OCI-LY7 (cell line): ENCODE measurements at regions not wholly inside any gene's neighbourhood (a gene's known extent, or its start where the extent isn't known, plus 50 kb on each side); places are given as distances from the start of the nearest gene placed in this dataset.
"Not testable (repeated sequence)": the region's sequence is repeated elsewhere in the genome, so short reads cannot be mapped to it uniquely, and the experiment has no call there.

Experiments
- BruUV-seq: library from RNA; stranded (reverse); fragments of 400-500 nt; replicated peaks from 2 replicates; lab custom pipeline; 2021; lab: Mats Ljungman, UMichigan
- CTCF ChIA-PET: fragments of 300-600 bp; sonication (Branson Sonifier 250); formaldehyde crosslinking; loops from one replicate; lab custom pipeline; 2022; ENCODE audit warnings: antibody characterized with exemption; ENCODE audit not compliant: unreplicated experiment; lab: Charles Lee
- POLR2A ChIA-PET: fragments of 300-600 bp; sonication (Branson Sonifier 250); formaldehyde crosslinking; loops from one replicate; lab custom pipeline; 2022; ENCODE audit warnings: antibody characterized with exemption; lab: Charles Lee
- DNase-seq: peaks from one replicate; pipeline ENCODE4 v3.0.0-alpha.2; 2015; ENCODE audit warnings: low spot score
- H2AFZ ChIP-seq: fragments of 200-600 bp; sonication (generic), shearing (Covaris generic); 2 replicates; pipeline ENCODE4 v1.6.1; 2014; ENCODE audit warnings: mild to moderate bottlenecking, antibody characterized with exemption, low read length, moderate library complexity
- H3K27ac ChIP-seq: fragments of 200-600 bp; sonication (generic); 2 replicates; pipeline ENCODE4 v1.5.1; 2014; ENCODE audit warnings: mixed run types, low read depth, mild to moderate bottlenecking, moderate library complexity, low read length, inconsistent platforms; ENCODE audit not compliant: poor library complexity, severe bottlenecking
- H3K36me3 ChIP-seq: fragments of 200-600 bp; sonication (generic); 2 replicates; pipeline ENCODE4 v1.6.1; 2014; ENCODE audit warnings: mild to moderate bottlenecking, antibody characterized with exemption, low read length, moderate library complexity, mixed read lengths; ENCODE audit not compliant: insufficient read depth
- H3K4me1 ChIP-seq: fragments of 200-600 bp; sonication (generic); 2 replicates; pipeline ENCODE4 v1.5.1; 2014; ENCODE audit warnings: mild to moderate bottlenecking, low read length; ENCODE audit not compliant: insufficient read depth, poor library complexity, severe bottlenecking
- H3K4me2 ChIP-seq: fragments of 200-600 bp; sonication (generic); 2 replicates; pipeline ENCODE4 v1.6.1; 2014; ENCODE audit warnings: mild to moderate bottlenecking, low read length
- H3K4me3 ChIP-seq: fragments of 200-600 bp; sonication (generic); 2 replicates; pipeline ENCODE4 v1.5.1; 2014; ENCODE audit warnings: mild to moderate bottlenecking, low read depth, low read length; ENCODE audit not compliant: poor library complexity, severe bottlenecking
- H3K79me2 ChIP-seq: fragments of 200-600 bp; sonication (generic); 2 replicates; pipeline ENCODE4 v1.6.1; 2016; ENCODE audit warnings: low read depth, mild to moderate bottlenecking, low read length, moderate library complexity, mixed read lengths; ENCODE audit not compliant: insufficient read depth
- H3K9me2 ChIP-seq: fragments of 200-600 bp; sonication (generic); 2 replicates; pipeline ENCODE4 v1.6.1; 2016; ENCODE audit warnings: mild to moderate bottlenecking, low read length, mixed read lengths; ENCODE audit not compliant: insufficient read depth
- H3K9me3 ChIP-seq: fragments of 200-600 bp; sonication (generic); 2 replicates; pipeline ENCODE4 v1.6.1; 2014; ENCODE audit warnings: mild to moderate bottlenecking, mixed run types, low read length, mixed read lengths
- H4K20me1 ChIP-seq: fragments of 200-600 bp; sonication (generic); 2 replicates; pipeline ENCODE4 v1.6.1; 2014; ENCODE audit warnings: mild to moderate bottlenecking, antibody characterized with exemption, low read length, moderate library complexity, mixed read lengths; ENCODE audit not compliant: insufficient read depth
- intact Hi-C: fragments of 100-400 bp; cut with micrococcal nuclease; formaldehyde crosslinking; loops from one replicate; pipeline ENCODE4 v1.10.0; 2022; ENCODE audit not compliant: unreplicated experiment

- H3K9me2 ChIP-seq, H3K9me3 ChIP-seq, H3K27ac ChIP-seq, H3K36me3 ChIP-seq, H2AFZ ChIP-seq, POLR2A ChIA-PET, H3K4me1 ChIP-seq, H3K79me2 ChIP-seq, DNase-seq, intact Hi-C loops, BruUV-seq, CTCF ChIA-PET, H3K4me2 ChIP-seq, H3K4me3 ChIP-seq, H4K20me1 ChIP-seq: not testable (repeated sequence)
These were observed 149.4 kb downstream of the SYT15 start for GRCh38 chr10:46728359-46728758.

DNA sequence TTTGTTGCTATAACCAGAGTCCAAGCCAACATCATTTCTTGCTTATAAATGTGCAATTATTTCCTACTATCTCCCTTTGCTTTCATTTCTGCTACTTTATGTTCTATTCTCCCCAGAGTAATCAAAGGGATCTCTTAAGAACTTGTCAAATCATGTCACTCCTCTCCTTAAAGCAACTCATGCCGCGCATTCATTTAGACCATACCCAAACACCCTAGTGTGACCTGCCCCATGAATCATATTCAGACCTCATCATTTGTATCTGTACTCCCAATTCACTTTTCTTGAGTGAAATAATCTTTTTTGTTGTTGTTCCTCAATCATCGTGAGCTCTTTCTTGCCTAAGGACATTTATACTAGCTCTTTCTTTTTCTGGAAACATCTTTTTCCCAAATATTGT lies 151.8 kb downstream of the SYT15 start:
- BruUV-seq, H3K9me3 ChIP-seq, intact Hi-C loops, H3K36me3 ChIP-seq, H3K4me3 ChIP-seq, H4K20me1 ChIP-seq, H2AFZ ChIP-seq, H3K4me2 ChIP-seq, CTCF ChIA-PET, H3K4me1 ChIP-seq, DNase-seq, H3K9me2 ChIP-seq, POLR2A ChIA-PET, H3K27ac ChIP-seq, H3K79me2 ChIP-seq: not testable (repeated sequence)

GRCh38 chr10:46733635-46734261 lies 154.8 kb downstream of the SYT15 start:
- BruUV-seq, H3K4me1 ChIP-seq, H3K9me3 ChIP-seq, H3K4me3 ChIP-seq, H2AFZ ChIP-seq, H3K4me2 ChIP-seq, DNase-seq, H3K36me3 ChIP-seq, intact Hi-C loops, POLR2A ChIA-PET, H3K9me2 ChIP-seq, H4K20me1 ChIP-seq, H3K27ac ChIP-seq, H3K79me2 ChIP-seq, CTCF ChIA-PET: not testable (repeated sequence)

DNA sequence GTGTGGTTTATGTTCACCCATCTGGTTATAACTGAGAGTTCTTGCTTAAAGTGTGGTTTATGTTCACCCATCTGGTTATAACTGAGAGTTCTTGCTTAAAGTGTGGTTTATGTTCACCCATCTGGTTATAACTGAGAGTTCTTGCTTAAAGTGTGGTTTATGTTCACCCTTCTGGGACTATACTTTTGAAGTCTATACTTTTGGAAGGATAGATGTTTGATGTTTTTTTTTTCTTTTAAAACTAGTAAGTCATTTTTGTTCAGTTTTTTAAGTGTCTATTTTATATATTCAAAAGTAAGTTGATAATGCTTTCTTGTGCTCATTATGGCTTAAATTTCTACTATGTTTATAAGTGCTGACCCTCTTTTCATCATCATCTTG lies 155.3 kb downstream of the SYT15 start:
- H3K4me3 ChIP-seq, H3K4me2 ChIP-seq, H4K20me1 ChIP-seq, H3K27ac ChIP-seq, H2AFZ ChIP-seq, H3K4me1 ChIP-seq, POLR2A ChIA-PET, H3K9me3 ChIP-seq, H3K79me2 ChIP-seq, intact Hi-C loops, DNase-seq, BruUV-seq, H3K9me2 ChIP-seq, H3K36me3 ChIP-seq, CTCF ChIA-PET: not testable (repeated sequence)

DNA sequence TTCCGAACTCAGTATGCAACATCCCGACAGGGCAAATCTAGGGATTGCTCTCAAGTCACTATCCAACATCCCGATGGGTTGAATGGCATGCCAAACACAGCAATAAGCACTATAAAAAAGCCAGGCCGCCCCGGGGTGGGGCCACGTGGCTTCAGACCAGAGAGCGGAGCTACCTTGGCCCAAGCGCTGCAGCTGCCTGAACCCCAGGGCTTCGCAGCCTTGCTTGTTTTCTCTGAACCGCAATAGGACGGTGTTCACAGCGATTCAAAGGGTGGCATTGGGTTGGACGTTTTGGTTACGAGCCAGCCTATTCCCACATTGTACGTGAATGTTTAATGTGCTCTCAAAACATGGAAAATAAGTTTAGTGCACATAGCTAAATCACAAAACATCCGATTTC lies 161.0 kb downstream of the SYT15 start:
- H3K36me3 ChIP-seq, DNase-seq, H3K4me1 ChIP-seq, CTCF ChIA-PET, H3K4me2 ChIP-seq, intact Hi-C loops, H3K4me3 ChIP-seq, H3K79me2 ChIP-seq, POLR2A ChIA-PET, H4K20me1 ChIP-seq, H3K9me2 ChIP-seq, H3K27ac ChIP-seq, H2AFZ ChIP-seq, BruUV-seq, H3K9me3 ChIP-seq: not testable (repeated sequence)

DNA sequence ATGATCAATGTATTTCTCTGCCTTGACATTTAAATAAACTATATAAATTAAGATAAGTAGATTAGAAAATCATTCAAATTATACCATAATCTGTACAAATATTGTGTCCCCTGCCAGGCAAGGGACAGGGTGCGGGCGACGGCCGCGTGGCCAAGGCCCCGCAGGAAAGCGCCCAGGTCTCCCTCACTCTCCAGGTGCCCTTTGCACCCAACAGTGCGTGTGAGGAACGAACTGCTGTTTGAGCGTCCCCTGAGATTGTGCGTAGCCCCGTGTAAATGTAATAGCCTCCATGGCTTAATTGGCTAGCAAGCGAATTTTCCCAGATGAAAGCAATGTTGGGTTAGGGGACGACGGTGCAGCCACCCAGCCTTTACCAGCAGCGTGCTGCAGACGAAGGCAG lies 161.4 kb downstream of the SYT15 start:
- H3K4me2 ChIP-seq, H3K9me3 ChIP-seq, BruUV-seq, H3K27ac ChIP-seq, POLR2A ChIA-PET, H3K36me3 ChIP-seq, H3K79me2 ChIP-seq, DNase-seq, CTCF ChIA-PET, H3K4me1 ChIP-seq, H2AFZ ChIP-seq, H3K9me2 ChIP-seq, intact Hi-C loops, H4K20me1 ChIP-seq, H3K4me3 ChIP-seq: not testable (repeated sequence)

- CTCF ChIA-PET, H3K4me3 ChIP-seq, intact Hi-C loops, POLR2A ChIA-PET, H3K36me3 ChIP-seq, H3K9me2 ChIP-seq, BruUV-seq, H3K27ac ChIP-seq, H2AFZ ChIP-seq, H3K4me1 ChIP-seq, DNase-seq, H3K79me2 ChIP-seq, H3K9me3 ChIP-seq, H3K4me2 ChIP-seq, H4K20me1 ChIP-seq: not testable (repeated sequence)
These were observed 162.2 kb upstream of the PTPN20 start for GRCh38 chr10:46749003-46749402.
